HL-60 (cell line): ENCODE measurements at regions not wholly inside any gene's neighbourhood (a gene's known extent, or its start where the extent isn't known, plus 50 kb on each side); places are given as distances from the start of the nearest gene placed in this dataset.

Source experiments
- DNase-seq, 2 experiments: peaks; one replicate each; pipeline ENCODE4 v3.0.0-alpha.2; 2010 to 2020; ENCODE audit warnings: low read depth in 1 of 2, low spot score in 1 of 2
- H3K27ac ChIP-seq: fragments of 250-450 bp; sonication (Bioruptor Pico); replicated peaks from 2 replicates; pipeline ENCODE4 v1.5.1; 2020; ENCODE audit warnings: mild to moderate bottlenecking, moderate library complexity
- H3K27me3 ChIP-seq: fragments of 250-450 bp; sonication (Bioruptor Pico); 2 replicates; pipeline ENCODE4 v1.5.1; 2021; ENCODE audit warnings: mild to moderate bottlenecking, moderate library complexity; ENCODE audit not compliant: insufficient read depth, poor library complexity, severe bottlenecking
- H3K4me3 ChIP-seq: replicated peaks from 2 replicates; pipeline ENCODE4 v1.5.1; 2011; ENCODE audit warnings: mild to moderate bottlenecking, control low read depth, low read length; ENCODE audit not compliant: insufficient read depth
- CTCF ChIP-seq: IDR thresholded peaks from one replicate; pipeline ENCODE4 v1.5.1; 2011; ENCODE audit warnings: low read length, control low read depth, inconsistent platforms; ENCODE audit not compliant: insufficient read depth
- GABPA ChIP-seq: IDR thresholded peaks from 2 replicates; pipeline ENCODE4 v1.6.1; 2012; ENCODE audit warnings: low read depth
- POLR2AphosphoS5 ChIP-seq: IDR thresholded peaks from 2 replicates; pipeline ENCODE4 v1.6.1; 2012; ENCODE audit warnings: low read depth
- REST ChIP-seq: IDR thresholded peaks from 2 replicates; pipeline ENCODE4 v1.6.1; 2012; ENCODE audit warnings: low read depth; ENCODE audit not compliant: insufficient replicate concordance
- SPI1 ChIP-seq: IDR thresholded peaks from 2 replicates; pipeline ENCODE4 v1.6.1; 2012; ENCODE audit warnings: low read depth, mild to moderate bottlenecking, borderline replicate concordance

DNA sequence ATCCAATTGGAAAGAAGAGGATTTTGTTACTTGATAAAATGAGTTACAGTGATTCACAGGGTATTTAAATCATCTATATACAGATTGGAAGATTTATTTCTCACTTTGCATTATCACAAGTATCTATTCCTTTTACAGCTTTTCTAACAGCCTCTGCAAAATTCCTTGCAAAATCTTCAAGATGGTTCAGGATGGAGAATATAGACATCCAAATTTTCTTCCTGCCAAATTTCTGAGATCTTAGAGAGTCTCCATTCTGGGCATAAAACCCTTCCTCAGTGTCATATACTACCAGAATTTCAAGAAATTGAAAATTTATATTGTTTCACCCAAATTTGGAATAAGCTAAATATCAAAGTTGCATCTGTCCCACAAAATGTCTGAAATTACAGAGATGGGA, 259.1 kb upstream of the FAM174A start:
- TF ChIP-seq REST (no peak), GABPA (no peak), CTCF (no peak), POLR2AphosphoS5 (no peak), SPI1 (no peak)
- no peaks in the 10 kb centered on the region for H3K27me3 ChIP-seq
- no peak overlapping the region for H3K27ac ChIP-seq
- no peak for DNase-seq
- H3K4me3 ChIP-seq = no peak overlapping the region

- no peak for DNase-seq
Measured at GRCh38 chr5:100275631-100276030, 259.5 kb upstream of the FAM174A start.

More at GRCh38 chr5:100275631-100276030, 259.5 kb upstream of the FAM174A start:
- no peak for TF ChIP-seq CTCF
- TF ChIP-seq SPI1 = no peak
- TF ChIP-seq POLR2AphosphoS5 = no peak
- no peak for TF ChIP-seq GABPA
- no peak for TF ChIP-seq REST
- H3K27ac ChIP-seq = no peak overlapping the region
- H3K4me3 ChIP-seq = no peak overlapping the region
- no peaks in the 10 kb centered on the region for H3K27me3 ChIP-seq
